ENCODE measurements at regions not wholly inside any gene's neighbourhood (a gene's known extent, or its start where the extent isn't known, plus 50 kb on each side); places are given as distances from the start of the nearest gene placed in this dataset.
"Not testable (repeated sequence)": the region's sequence is repeated elsewhere in the genome, so short reads cannot be mapped to it uniquely, and the experiment has no call there.

GRCh38 chr3:72627271-72627670 lies 221.0 kb downstream of the SHQ1 start:
- no peak for DNase-seq (ENCODE audit: low spot score)

GRCh38 chr3:72625602-72626337 lies 222.5 kb downstream of the SHQ1 start:
- no peak for DNase-seq (ENCODE audit: low spot score)

DNA sequence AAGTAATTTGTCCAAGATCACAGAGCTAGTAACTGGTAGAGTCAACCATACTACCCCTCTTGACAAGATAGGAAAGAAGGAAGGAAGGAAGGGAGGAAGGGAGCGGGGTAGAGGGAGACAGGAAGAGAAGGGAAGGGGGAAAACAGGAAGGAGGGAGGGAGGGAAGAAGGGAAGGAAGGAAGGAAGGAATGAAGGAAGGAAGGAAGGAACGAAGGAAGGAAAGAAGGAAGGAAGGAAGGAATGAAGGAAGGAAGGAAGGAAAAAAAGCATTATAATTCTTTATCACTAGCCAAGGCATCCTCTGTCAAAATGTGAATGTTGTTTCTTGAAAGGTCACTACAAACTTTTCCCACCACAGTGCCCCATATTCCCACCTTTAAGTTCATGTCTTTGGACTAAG lies 223.6 kb downstream of the SHQ1 start:
- DNase-seq (ENCODE audit: low spot score) = no peak

DNA sequence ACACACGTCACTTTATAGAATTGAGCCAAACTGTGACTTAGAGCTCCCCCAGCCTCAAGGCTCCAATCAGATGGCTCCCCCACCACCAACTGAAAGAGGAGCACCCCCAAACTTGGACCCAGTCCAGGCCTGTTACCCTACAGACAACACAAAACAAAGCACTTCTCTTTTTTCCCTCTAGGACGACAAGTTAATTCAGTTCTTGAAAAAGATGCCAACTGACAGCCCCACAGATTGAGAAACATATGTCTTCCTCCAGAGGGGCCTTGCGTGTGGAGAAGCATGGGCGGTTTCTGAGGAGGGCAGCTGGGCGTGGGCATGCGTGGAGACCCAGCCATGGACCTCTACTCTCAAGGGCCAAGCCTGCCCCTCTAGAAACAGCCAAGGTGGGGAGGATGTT lies 229.5 kb downstream of the SHQ1 start:
- DNase-seq (ENCODE audit: low spot score) = no peak

DNA sequence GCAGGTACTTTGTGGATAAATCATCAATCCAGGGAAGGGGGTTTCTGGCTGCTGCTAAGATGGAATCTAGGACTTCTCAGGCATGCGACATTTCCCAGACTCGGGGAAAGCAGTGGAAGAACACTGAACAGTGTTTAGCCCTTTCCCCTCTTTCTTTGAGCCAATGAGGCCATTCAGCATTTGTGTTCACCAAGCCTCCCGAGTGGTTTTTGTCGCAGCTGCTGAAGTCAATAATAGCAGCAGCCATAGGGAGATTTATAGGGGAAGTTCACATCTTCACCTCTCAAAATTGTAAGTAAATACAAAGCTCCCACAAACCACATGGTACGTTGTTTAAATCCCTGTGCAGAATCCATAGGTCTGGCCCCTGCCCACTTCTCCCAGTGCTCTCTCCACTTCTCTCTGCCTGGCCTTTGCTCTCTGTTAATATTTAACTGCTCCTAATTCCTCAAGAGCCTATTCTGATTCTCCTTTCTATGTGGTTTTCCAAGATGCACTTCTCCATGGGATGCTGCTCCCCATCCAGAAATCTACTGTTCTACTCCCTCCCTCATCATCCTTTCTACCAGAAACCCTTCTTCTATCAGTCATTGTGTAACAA lies 230.7 kb downstream of the SHQ1 start:
- DNase-seq (ENCODE audit: low spot score) = no peak

DNA sequence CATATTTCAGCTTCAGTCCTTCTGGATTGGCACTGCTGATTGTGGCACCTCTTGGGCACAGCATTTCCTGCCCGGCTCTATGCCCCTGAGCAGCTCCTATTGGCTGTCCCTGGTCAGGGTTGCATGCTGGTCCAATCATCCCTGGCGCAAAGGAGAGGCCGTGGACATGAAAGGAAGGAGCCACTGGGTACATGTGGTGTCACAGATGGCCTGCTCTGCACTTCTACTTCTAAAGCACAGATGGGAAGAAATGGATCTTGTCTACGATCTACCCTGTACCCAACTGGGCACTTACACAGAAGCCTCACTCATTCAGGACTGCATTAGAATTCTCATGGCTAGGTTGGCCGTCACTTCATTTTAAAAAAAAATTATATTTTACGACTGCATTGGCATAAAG lies 232.5 kb downstream of the SHQ1 start:
- no peak for DNase-seq (ENCODE audit: low spot score)

DNA sequence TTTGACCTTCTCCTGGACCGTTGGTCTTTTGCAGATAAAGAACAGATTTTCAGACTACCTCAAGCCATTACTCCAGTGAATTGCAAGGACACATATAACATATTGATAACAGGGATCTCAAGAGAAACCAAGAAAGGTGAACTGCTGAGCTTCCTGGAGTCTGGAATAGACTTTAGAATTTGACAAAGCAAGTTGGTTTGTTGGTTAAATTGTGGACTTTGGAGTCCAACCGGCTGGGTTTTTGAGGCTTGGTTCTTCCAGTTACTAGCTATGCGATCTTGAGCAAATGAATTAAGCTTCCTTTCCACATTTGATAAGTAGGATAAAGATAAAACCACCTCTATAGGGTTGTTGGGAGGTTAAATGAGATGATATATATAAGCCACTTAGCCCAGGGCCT lies 233.1 kb downstream of the SHQ1 start:
- DNase-seq (ENCODE audit: low spot score) = no peak

GRCh38 chr3:72614394-72615074 lies 233.7 kb downstream of the SHQ1 start:
- DNase-seq (ENCODE audit: low spot score) = no peak

DNA sequence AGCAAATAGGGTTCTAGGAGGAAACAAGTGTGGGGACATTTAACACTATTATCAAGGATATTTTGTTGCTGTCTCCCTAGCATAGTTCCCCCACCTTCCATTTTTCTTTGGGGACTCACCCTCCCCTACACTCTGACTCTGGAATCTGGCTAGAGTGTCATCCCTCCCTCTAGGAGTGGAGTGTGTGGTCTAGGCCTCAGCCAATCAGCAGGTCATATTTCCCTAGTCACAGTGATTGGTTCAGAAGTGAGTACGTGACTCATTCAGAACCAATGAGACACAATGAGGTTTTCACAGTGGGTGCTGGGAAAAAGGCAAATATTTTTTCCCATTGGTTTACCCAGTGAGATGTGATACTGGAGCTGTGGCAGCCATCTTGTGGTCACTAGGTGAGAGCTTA lies 234.4 kb downstream of the SHQ1 start:
- DNase-seq (ENCODE audit: low spot score) = no peak

- not testable (repeated sequence) for DNase-seq (ENCODE audit: low spot score)
Measured at GRCh38 chr3:72609114-72609513, 239.1 kb downstream of the SHQ1 start.

- DNase-seq (ENCODE audit: low spot score) = no peak
Measured at GRCh38 chr3:72606005-72606800, 242.0 kb downstream of the SHQ1 start.

- no peak for DNase-seq (ENCODE audit: low spot score)
Measured at GRCh38 chr3:72604328-72604727, 243.9 kb downstream of the SHQ1 start.

- no peak for DNase-seq (ENCODE audit: low spot score)
Measured at GRCh38 chr3:72601983-72602750, 246.1 kb downstream of the SHQ1 start.

GRCh38 chr3:72601060-72601459 lies 247.2 kb downstream of the SHQ1 start:
- DNase-seq (ENCODE audit: low spot score) = no peak

GRCh38 chr3:72597756-72598195 lies 250.5 kb downstream of the SHQ1 start:
- no peak for DNase-seq (ENCODE audit: low spot score)

DNA sequence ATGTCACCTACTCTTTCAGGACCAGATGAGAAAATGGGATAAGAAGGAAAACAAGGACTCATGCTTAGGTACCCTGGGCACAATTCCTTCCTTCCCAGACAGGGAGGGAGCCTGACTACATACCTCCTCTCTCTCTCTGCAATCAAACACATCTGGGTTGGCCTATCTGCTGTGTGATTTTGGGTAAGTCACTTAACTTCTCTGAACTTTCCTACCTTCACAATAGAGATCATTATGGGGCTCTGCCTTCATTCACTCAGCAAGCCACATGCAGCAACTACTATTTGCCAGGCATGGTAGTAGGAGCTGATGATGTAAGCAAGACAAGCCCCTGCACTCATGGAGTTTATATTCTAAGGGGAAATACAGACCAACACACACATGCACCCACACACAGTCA lies 251.2 kb downstream of the SHQ1 start:
- DNase-seq (ENCODE audit: low spot score) = no peak

- no peak for DNase-seq (ENCODE audit: low spot score)
Measured at GRCh38 chr3:72595927-72596610, 252.2 kb downstream of the SHQ1 start.

DNA sequence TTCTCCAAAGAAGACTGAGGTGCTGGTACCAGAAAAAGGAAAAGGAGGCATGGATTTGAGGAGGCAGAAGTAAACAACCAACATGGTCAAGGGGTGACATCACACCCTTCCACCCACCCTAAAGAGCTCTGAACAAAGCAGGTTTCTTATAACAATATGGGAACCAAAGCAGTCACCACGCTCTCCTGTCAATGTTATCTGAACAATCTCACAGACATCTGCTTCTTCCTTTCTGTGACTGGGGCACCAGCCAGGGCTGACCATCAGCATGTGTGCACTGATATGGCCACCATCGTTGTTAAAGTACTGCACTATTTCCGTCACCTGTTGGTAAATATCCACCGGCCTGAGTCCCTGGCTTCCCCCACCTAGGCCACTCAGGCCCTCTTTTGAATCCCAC lies 252.9 kb downstream of the SHQ1 start:
- no peak for DNase-seq (ENCODE audit: low spot score)

- DNase-seq (ENCODE audit: low spot score) = no peak
Measured at GRCh38 chr3:72594615-72595215, 253.5 kb downstream of the SHQ1 start.

- peak; percentile 60 for DNase-seq (ENCODE audit: low spot score)
Measured at GRCh38 chr3:72593881-72594397, 254.3 kb downstream of the SHQ1 start.

All from H4 (cell line).